Uterus (tissue), 3 donors: ENCODE measurements at regions not wholly inside any gene's neighbourhood (a gene's known extent, or its start where the extent isn't known, plus 50 kb on each side); places are given as distances from the start of the nearest gene placed in this dataset.

Experiments
- DNase-seq, 2 donors: peaks; one replicate each; pipeline ENCODE4 v3.0.0-alpha.2; 2019 to 2020
- H3K27ac ChIP-seq, 2 donors: fragments of 200-600 bp; sonication (generic); 1 replicate in 1 of 2; 2 replicates in 1 of 2; pipeline ENCODE4 v1.5.1; 2016 to 2018
- H3K27me3 ChIP-seq, 2 donors: fragments of 200-600 bp; sonication (generic); one replicate each; pipeline ENCODE4 v1.5.1; 2018 to 2019; ENCODE audit warnings: control low read depth in 1 of 2
- H3K36me3 ChIP-seq, 2 donors: fragments of 200-600 bp; sonication (generic); one replicate each; pipeline ENCODE4 v1.5.1; 2019; ENCODE audit warnings: control low read depth in 1 of 2
- H3K4me1 ChIP-seq, 2 donors: fragments of 200-600 bp; sonication (generic); one replicate each; pipeline ENCODE4 v1.5.1; 2018 to 2019; ENCODE audit warnings: control low read depth in 1 of 2
- H3K4me3 ChIP-seq, 2 donors: fragments of 200-600 bp; sonication (generic); 1 replicate in 1 of 2; 2 replicates in 1 of 2; pipeline ENCODE4 v1.5.1; 2018 to 2019; ENCODE audit warnings: mild to moderate bottlenecking in 1 of 2
- H3K9me3 ChIP-seq, 2 donors: fragments of 200-600 bp; sonication (generic); one replicate each; pipeline ENCODE4 v1.5.1; 2019; ENCODE audit warnings: control low read depth in 1 of 2
- POLR2A ChIP-seq, 2 donors: fragments of 450-650 bp; IDR thresholded peaks; one replicate each; pipeline ENCODE4 v1.6.1; 2016; ENCODE audit warnings: antibody characterized with exemption in 2 of 2, mild to moderate bottlenecking in 1 of 2, moderate library complexity in 1 of 2
- intact Hi-C: fragments of 100-400 bp; cut with DNase I; formaldehyde crosslinking; loops from one replicate; pipeline ENCODE4 v1.15.1; 2023; ENCODE audit warnings: low total_unique reads
- TF ChIP-seq, protein P1 (sequence below), 4 experiments: fragments of 200-600 bp in 2 of 4; fragments of 450-650 bp in 2 of 4; sonication (generic) in 2 of 4; IDR thresholded peaks; one replicate each; pipeline ENCODE4 v1.5.1; 2016 to 2019; ENCODE audit warnings: antibody characterized with exemption in 4 of 4, mild to moderate bottlenecking in 2 of 4, moderate library complexity in 1 of 4
- donor health status: DM: yes; HTN: yes; CAD: no.

DNA sequence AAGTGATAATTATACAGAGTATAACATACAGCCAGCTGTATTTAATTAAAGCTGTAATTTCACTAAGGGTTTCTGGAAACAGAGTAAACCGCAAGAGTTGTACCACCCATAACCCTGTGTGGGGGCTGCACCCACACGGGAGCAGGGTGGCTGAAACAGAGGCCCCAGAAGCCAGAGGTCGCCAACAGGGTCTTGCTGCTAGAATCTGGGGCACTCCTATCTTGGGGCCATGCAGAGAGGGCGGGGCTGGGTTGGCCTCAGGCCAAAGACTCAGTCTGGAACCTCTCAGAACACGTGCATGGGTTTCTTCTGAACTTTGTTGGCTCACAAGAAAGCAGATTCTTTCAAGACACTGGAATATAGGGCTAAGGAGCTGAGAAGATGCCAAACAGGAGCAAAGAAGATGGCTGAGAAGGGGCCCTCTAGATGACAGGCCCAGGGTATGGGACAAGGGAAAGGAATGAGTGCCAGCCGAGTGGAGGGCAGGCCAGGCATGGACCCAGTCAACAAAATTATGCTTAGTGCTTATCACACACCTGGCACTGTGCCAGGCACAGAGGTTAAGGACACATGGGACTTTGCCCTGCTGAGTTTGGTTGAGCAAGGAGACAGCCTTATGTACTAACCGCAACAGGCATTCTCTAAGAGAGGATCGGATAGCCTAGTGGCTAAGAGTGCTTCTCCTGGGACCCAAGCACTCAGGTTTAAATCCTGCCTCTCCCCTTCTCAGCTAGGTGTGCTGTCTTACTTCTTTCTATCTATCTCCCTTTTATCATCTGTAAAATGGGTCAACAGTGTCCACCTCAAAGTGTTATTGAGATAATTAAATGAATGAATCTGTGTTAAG is 96.6 kb upstream of the FOXP4 start:
- peak; percentile 71 to 80 for DNase-seq
- TF ChIP-seq, protein P1, sequence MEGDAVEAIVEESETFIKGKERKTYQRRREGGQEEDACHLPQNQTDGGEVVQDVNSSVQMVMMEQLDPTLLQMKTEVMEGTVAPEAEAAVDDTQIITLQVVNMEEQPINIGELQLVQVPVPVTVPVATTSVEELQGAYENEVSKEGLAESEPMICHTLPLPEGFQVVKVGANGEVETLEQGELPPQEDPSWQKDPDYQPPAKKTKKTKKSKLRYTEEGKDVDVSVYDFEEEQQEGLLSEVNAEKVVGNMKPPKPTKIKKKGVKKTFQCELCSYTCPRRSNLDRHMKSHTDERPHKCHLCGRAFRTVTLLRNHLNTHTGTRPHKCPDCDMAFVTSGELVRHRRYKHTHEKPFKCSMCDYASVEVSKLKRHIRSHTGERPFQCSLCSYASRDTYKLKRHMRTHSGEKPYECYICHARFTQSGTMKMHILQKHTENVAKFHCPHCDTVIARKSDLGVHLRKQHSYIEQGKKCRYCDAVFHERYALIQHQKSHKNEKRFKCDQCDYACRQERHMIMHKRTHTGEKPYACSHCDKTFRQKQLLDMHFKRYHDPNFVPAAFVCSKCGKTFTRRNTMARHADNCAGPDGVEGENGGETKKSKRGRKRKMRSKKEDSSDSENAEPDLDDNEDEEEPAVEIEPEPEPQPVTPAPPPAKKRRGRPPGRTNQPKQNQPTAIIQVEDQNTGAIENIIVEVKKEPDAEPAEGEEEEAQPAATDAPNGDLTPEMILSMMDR (IDR thresholded peaks at IDR 0.05), result no peak
- no peak for TF ChIP-seq POLR2A (IDR thresholded peaks at IDR 0.05)
- intact Hi-C loops, result no loop called here
- no peaks in the 10 kb centered on the region for H3K9me3 ChIP-seq
- no peak overlapping the region for H3K4me3 ChIP-seq
- peak overlapping the region; percentile 46 to 53 for H3K27ac ChIP-seq
- peaks cover 0 to 20% of the 10 kb centered on the region in 2 donors for H3K4me1 ChIP-seq
- H3K36me3 ChIP-seq, result no peaks in the 10 kb centered on the region
- no peaks in the 10 kb centered on the region for H3K27me3 ChIP-seq

DNA sequence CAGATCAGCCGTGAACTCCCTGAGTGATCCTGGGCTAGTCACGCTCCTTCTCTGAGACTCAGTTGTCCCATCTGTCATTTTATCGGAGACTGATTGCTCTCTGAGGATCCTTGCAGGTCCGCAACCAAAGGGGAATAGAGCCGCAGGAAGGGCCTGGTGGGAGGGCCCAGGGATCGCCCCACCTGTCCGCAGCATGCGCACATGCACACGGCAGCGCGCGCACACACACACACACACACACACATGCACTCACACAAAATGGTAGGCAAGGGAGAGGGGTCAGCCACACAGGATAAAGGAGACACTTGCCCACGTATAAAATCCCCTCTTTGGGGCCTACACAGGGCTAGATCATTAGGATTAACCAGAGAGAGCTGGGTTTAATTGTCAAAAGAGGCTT is 95.6 kb upstream of the FOXP4 start:
- no peak for DNase-seq
- Histone ChIP-seq H3K4me1 (peaks cover 0 to 16% of the 10 kb centered on the region in 2 donors), H3K27me3 (no peaks in the 10 kb centered on the region), H3K27ac (peak overlapping the region; percentile 69 to 79), H3K36me3 (no peaks in the 10 kb centered on the region), H3K4me3 (no peak overlapping the region), H3K9me3 (no peaks in the 10 kb centered on the region)
- TF ChIP-seq POLR2A (IDR thresholded peaks at IDR 0.05), result no peak
- intact Hi-C loops, result no loop called here

DNA sequence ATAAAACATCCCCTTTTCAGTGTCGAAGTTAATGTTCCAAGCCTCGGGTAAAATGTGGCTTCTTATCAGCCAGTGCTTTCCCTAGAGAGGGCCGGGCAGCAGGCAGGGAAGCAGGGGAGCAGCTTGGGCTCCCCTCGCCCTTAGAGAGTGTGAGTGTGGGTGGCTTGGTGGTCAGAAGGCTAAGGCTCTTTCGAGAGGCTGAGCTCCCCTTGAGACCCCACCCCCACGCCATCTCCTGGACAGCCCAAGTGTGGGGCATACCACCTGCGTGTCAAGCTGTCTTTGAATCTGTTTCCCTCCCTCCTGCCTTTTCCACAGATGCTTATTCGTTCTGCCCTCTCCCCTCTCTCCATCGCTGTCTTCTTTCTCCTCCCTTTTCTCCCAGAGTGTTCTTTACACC is 95.1 kb upstream of the FOXP4 start:
- peak overlapping the region; percentile 69 to 79 for H3K27ac ChIP-seq
- intact Hi-C loops, result no loop called here
- peak in 1 of 2 donors; percentile 43 for DNase-seq
- H3K4me1 ChIP-seq, result peaks cover 0 to 16% of the 10 kb centered on the region in 2 donors
- TF ChIP-seq POLR2A (IDR thresholded peaks at IDR 0.05), result no peak
- TF ChIP-seq, protein P1 (IDR thresholded peaks at IDR 0.05), result peak in 1 of 4 experiments; percentile 6
- no peak overlapping the region for H3K4me3 ChIP-seq
- no peaks in the 10 kb centered on the region for H3K27me3 ChIP-seq
- no peaks in the 10 kb centered on the region for H3K36me3 ChIP-seq
- no peaks in the 10 kb centered on the region for H3K9me3 ChIP-seq

DNA sequence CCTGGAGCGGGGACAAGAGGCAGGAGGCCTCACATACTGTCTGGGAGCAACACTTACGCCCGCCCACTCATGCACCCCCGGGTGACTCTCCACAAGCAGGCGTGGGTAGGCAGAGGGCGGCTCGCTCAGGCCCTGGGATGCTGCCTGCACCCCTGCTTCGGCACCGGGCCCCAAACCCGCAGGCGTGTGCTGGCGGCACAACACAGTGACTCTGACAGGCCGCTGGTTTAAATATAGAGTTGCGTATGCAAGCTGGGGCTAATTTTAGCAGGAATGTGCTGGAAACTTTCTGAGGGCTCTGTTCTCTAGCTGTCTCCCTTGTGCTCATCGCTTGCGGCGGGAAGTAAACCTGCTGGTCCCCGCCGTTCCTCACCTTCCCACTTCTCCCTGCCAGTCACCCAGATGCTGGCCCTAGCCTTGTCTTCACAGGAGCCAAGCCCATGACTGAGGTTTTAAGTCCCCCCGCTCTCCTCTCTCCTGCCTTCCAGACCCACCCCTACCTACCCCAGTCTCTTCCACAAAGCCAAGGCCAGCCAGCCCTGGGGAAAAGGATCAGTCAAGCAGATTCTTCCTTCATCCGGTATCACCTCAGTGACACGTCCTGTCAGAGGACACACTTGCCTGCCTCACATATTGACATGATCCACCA is 94.5 kb upstream of the FOXP4 start:
- Histone ChIP-seq H3K4me1 (peaks cover 0 to 16% of the 10 kb centered on the region in 2 donors), H3K27me3 (no peaks in the 10 kb centered on the region), H3K27ac (peak overlapping the region; percentile 69 to 79), H3K36me3 (no peaks in the 10 kb centered on the region), H3K4me3 (no peak overlapping the region), H3K9me3 (no peaks in the 10 kb centered on the region)
- intact Hi-C loops, result no loop called here
- TF ChIP-seq, protein P1 (IDR thresholded peaks at IDR 0.05), result no peak
- no peak for TF ChIP-seq POLR2A (IDR thresholded peaks at IDR 0.05)
- DNase-seq, result peak; percentile 64 to 68

DNA sequence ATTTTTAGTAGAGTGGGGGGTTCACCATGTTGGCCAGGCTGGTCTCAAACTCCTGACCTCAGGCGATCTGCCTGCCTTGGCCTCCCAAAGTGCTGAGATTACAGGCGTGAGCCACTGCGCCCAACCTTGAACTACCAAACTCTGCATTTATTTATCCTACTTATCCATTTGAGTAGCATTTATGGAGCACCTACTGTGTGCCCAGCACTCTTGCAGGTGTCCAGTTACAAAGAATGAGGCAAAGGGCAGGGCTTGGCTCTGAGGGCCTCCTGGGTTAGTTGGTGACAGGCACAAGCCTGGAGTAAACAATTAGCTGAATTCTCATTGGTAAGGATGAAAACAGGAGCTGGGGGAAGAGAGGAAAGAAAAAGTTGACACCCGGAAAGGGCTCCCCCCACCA is 93.4 kb upstream of the FOXP4 start:
- TF ChIP-seq, protein P1 (IDR thresholded peaks at IDR 0.05), result no peak
- no peak for TF ChIP-seq POLR2A (IDR thresholded peaks at IDR 0.05)
- no peak overlapping the region for H3K27ac ChIP-seq

More for the DNA sequence above, 93.4 kb upstream of the FOXP4 start:
- no peak for DNase-seq
- no peak overlapping the region for H3K4me3 ChIP-seq
- H3K4me1 ChIP-seq, result peaks cover 0 to 16% of the 10 kb centered on the region in 2 donors
- intact Hi-C loops, result no loop called here
- H3K36me3 ChIP-seq, result no peaks in the 10 kb centered on the region
- no peaks in the 10 kb centered on the region for H3K27me3 ChIP-seq
- no peaks in the 10 kb centered on the region for H3K9me3 ChIP-seq
